A549 (cell line): ENCODE measurements at regions not wholly inside any gene's neighbourhood (a gene's known extent, or its start where the extent isn't known, plus 50 kb on each side); places are given as distances from the start of the nearest gene placed in this dataset.

Experiments used
- ATAC-seq, 2 experiments: fragments of 200-7000 bp in 1 of 2; fragments of >200 bp in 1 of 2; cut with Nextera tagmentation in 1 of 2; cut with Tn5 transposase in 1 of 2; 3 replicates each; pipeline versions ENCODE4 v1.8.0 to v1.9.1; 2018 to 2020; ENCODE audit warnings: mild to moderate bottlenecking in 1 of 2, moderate library complexity in 1 of 2
- CTCF ChIA-PET: fragments of 300-600 bp; sonication (Branson Sonifier 250); formaldehyde crosslinking; extraction: SDS; loops from one replicate; lab custom pipeline; 2021; ENCODE audit warnings: antibody characterized with exemption, inconsistent platforms; lab: Yijun Ruan, JAX
- POLR2A ChIA-PET: fragments of 350-600 bp; formaldehyde crosslinking; extraction: SDS; loops from one replicate; lab custom pipeline; 2021; ENCODE audit warnings: antibody characterized with exemption, inconsistent platforms; lab: Yijun Ruan, JAX
- DNase-seq, 2 experiments: peaks; one replicate each; pipeline versions ENCODE4 v3.0.0 to v3.0.0-alpha.2; 2011 to 2016; ENCODE audit warnings: low read depth in 1 of 2, low spot score in 1 of 2
- FAIRE-seq: peaks from 2 replicates; lab custom pipeline; 2011; peaks lifted over from hg19 to GRCh38; lab: Jason Lieb, UNC
- H3K27ac ChIP-seq, 2 experiments: fragments of >200 bp; sonication (Bioruptor Twin); formaldehyde crosslinking; 3 replicates each; pipeline ENCODE4 v1.5.1; 2016 to 2017
- H3K4me1 ChIP-seq: fragments of >200 bp; sonication (Bioruptor Twin); formaldehyde crosslinking; 3 replicates; pipeline ENCODE4 v1.6.1; 2016
- H3K4me2 ChIP-seq: fragments of >200 bp; sonication (Bioruptor Twin); formaldehyde crosslinking; 3 replicates; pipeline ENCODE4 v1.6.1; 2016
- H3K4me3 ChIP-seq: fragments of >200 bp; sonication (Bioruptor Twin); formaldehyde crosslinking; 3 replicates; pipeline ENCODE4 v1.5.1; 2016
- H3K9me3 ChIP-seq: fragments of >200 bp; sonication (Bioruptor Twin); formaldehyde crosslinking; 3 replicates; pipeline ENCODE4 v1.6.1; 2016
- BCL3 ChIP-seq: fragments of >200 bp; sonication (Bioruptor Twin); formaldehyde crosslinking; IDR thresholded peaks from 3 replicates; pipeline ENCODE4 v1.6.1; 2016
- CBX2 ChIP-seq: fragments of 200-600 bp; sonication (generic); IDR thresholded peaks from 2 replicates; pipeline ENCODE4 v1.6.1; 2016; ENCODE audit warnings: low read depth, mild to moderate bottlenecking, borderline replicate concordance
- CBX8 ChIP-seq: fragments of 200-600 bp; sonication (generic); IDR thresholded peaks from 2 replicates; pipeline ENCODE4 v1.6.1; 2016
- CEBPB ChIP-seq, 2 experiments: fragments of >200 bp in 1 of 2; sonication (Bioruptor Twin) in 1 of 2; formaldehyde crosslinking in 1 of 2; IDR thresholded peaks; 2 replicates each; pipeline ENCODE4 v1.6.1; 2012 to 2016
- CHD2 ChIP-seq: fragments of 150-350 bp; IDR thresholded peaks from 2 replicates; pipeline ENCODE4 v1.6.1; 2014; ENCODE audit warnings: low read length; ENCODE audit not compliant: partially characterized antibody
- CHD4 ChIP-seq: fragments of 200-600 bp; sonication (generic); IDR thresholded peaks from 2 replicates; pipeline ENCODE4 v1.6.1; 2016; ENCODE audit warnings: antibody characterized with exemption, mild to moderate bottlenecking, borderline replicate concordance
- EHMT2 ChIP-seq: fragments of 200-600 bp; sonication (generic); IDR thresholded peaks from 2 replicates; pipeline ENCODE4 v1.6.1; 2016; ENCODE audit warnings: antibody characterized with exemption, low read depth, mild to moderate bottlenecking, moderate library complexity
- ESRRA ChIP-seq: fragments of 150-350 bp; IDR thresholded peaks from 2 replicates; pipeline ENCODE4 v1.6.1; 2014; ENCODE audit warnings: mild to moderate bottlenecking, low read length, borderline replicate concordance
- FOXS1 ChIP-seq: fragments of 250-450 bp; sonication (Bioruptor Pico); IDR thresholded peaks from 2 replicates; pipeline ENCODE4 v1.5.0; 2020; ENCODE audit warnings: mild to moderate bottlenecking, moderate library complexity
- HES2 ChIP-seq: fragments of >200 bp; sonication (Bioruptor Twin); formaldehyde crosslinking; IDR thresholded peaks from 2 replicates; pipeline ENCODE4 v1.6.1; 2016
- HOXB13 ChIP-seq: fragments of 250-450 bp; sonication (Bioruptor Pico); IDR thresholded peaks from 2 replicates; pipeline ENCODE4 v1.5.0; 2020; ENCODE audit warnings: low read depth, mild to moderate bottlenecking, moderate library complexity
- JUN ChIP-seq, 2 experiments: fragments of >200 bp; sonication (Bioruptor Twin); formaldehyde crosslinking; IDR thresholded peaks; 2 replicates in 1 of 2; 3 replicates in 1 of 2; pipeline ENCODE4 v1.6.1; 2016 to 2017
- JUNB ChIP-seq: fragments of >200 bp; sonication (Bioruptor Twin); formaldehyde crosslinking; IDR thresholded peaks from 2 replicates; pipeline ENCODE4 v1.6.1; 2016
- MAX ChIP-seq: IDR thresholded peaks from 2 replicates; pipeline ENCODE4 v1.6.1; 2012
- NFE2L2 ChIP-seq: fragments of 150-350 bp; conservative IDR thresholded peaks from 2 replicates; pipeline ENCODE4 v1.6.1; 2014; ENCODE audit warnings: low read length
- NPAS2 ChIP-seq: fragments of 250-450 bp; sonication (Bioruptor Pico); IDR thresholded peaks from 2 replicates; pipeline ENCODE4 v1.8.0; 2022; ENCODE audit warnings: mild to moderate bottlenecking, moderate library complexity, borderline replicate concordance
- NR3C1 ChIP-seq: fragments of >200 bp; sonication (Bioruptor Twin); formaldehyde crosslinking; IDR thresholded peaks from 3 replicates; pipeline ENCODE4 v1.6.1; 2017
- PHF8 ChIP-seq: fragments of 200-600 bp; sonication (generic); IDR thresholded peaks from 2 replicates; pipeline ENCODE4 v1.6.1; 2016; ENCODE audit warnings: low read depth, mild to moderate bottlenecking, antibody characterized with exemption, moderate library complexity, borderline replicate concordance
- POLR2A ChIP-seq: IDR thresholded peaks from 2 replicates; pipeline ENCODE4 v1.6.1; 2012; ENCODE audit warnings: mild to moderate bottlenecking, low read length
- RARB ChIP-seq: fragments of 250-450 bp; sonication (Bioruptor Pico); IDR thresholded peaks from 2 replicates; pipeline ENCODE4 v1.8.0; 2021; ENCODE audit warnings: mild to moderate bottlenecking, moderate library complexity
- RCOR1 ChIP-seq: fragments of 150-350 bp; IDR thresholded peaks from 2 replicates; pipeline ENCODE4 v1.6.1; 2014; ENCODE audit warnings: antibody characterized with exemption, low read length, low read depth
- RNF2 ChIP-seq: fragments of 200-600 bp; sonication (generic); IDR thresholded peaks from 2 replicates; pipeline ENCODE4 v1.6.1; 2016; ENCODE audit warnings: low read depth, mild to moderate bottlenecking, antibody characterized with exemption, moderate library complexity, borderline replicate concordance
- SREBF2 ChIP-seq: fragments of 450-650 bp; IDR thresholded peaks from 2 replicates; pipeline ENCODE4 v1.6.1; 2014; ENCODE audit warnings: mild to moderate bottlenecking, moderate library complexity
- TP53 ChIP-seq: fragments of 250-450 bp; sonication (Bioruptor Pico); IDR thresholded peaks from 2 replicates; pipeline ENCODE4 v1.5.0; 2021; ENCODE audit warnings: mild to moderate bottlenecking, moderate library complexity
- ZC3H11A ChIP-seq: fragments of 450-650 bp; IDR thresholded peaks from 2 replicates; pipeline ENCODE4 v1.6.1; 2014; ENCODE audit warnings: antibody characterized with exemption, mild to moderate bottlenecking
- ZSCAN20 ChIP-seq: fragments of 250-450 bp; sonication (Bioruptor Pico); IDR thresholded peaks from 2 replicates; pipeline ENCODE4 v1.8.0; 2022; ENCODE audit warnings: mild to moderate bottlenecking, moderate library complexity
- WGBS: methylation state at CpG from one replicate; pipeline ENCODE4 v1.1.6; 2017; ENCODE audit errors: missing lambda C conversion rate; 5-methylcytosine and 5-hydroxymethylcytosine counted together

GRCh38 chr5:166436872-166437271, 1854.6 kb upstream of the WWC1 start (continued):
- TF ChIP-seq HES2 (no peak), JUNB (no peak), RCOR1 (no peak), BCL3 (no peak)

GRCh38 chr5:166486348-166486747, 1805.1 kb upstream of the WWC1 start:
- no peaks in the 10 kb centered on the region for H3K9me3 ChIP-seq
- POLR2A ChIA-PET = no interaction called here
- H3K4me2 ChIP-seq = no peak overlapping the region
- no peaks in the 10 kb centered on the region for H3K4me1 ChIP-seq
- CTCF ChIA-PET = no interaction called here
- TF ChIP-seq CHD4 = no peak
- TF ChIP-seq ZC3H11A = peak; percentile 76
- TF ChIP-seq CBX2 = no peak
- no peak for TF ChIP-seq CBX8
- TF ChIP-seq TP53 (CRISPR knock-in tag) = no peak
- no peak for TF ChIP-seq CEBPB (IDR thresholded peaks at IDR 0.05)
- no peak overlapping the region for H3K4me3 ChIP-seq
- whole genome bisulfite sequencing = 24% methylated on average over 3 of the region's 3 CpGs
- DNase-seq (no peak), ATAC-seq (no peak), FAIRE-seq (no peak)
- no peak overlapping the region for H3K27ac ChIP-seq

- Histone ChIP-seq H3K27ac (no peak overlapping the region), H3K4me1 (no peaks in the 10 kb centered on the region), H3K9me3 (no peaks in the 10 kb centered on the region), H3K4me3 (no peak overlapping the region), H3K4me2 (no peak overlapping the region)
- POLR2A ChIA-PET = no interaction called here
- ATAC-seq = no peak
- WGBS = 29% methylated on average over 3 of the region's 3 CpGs
- FAIRE-seq = no peak
- no peak for TF ChIP-seq RARB (CRISPR knock-in tag)
- no peak for TF ChIP-seq JUNB
- TF ChIP-seq CHD4 = no peak
- no peak for TF ChIP-seq PHF8
- no peak for TF ChIP-seq ESRRA
- TF ChIP-seq NFE2L2 = no peak
- no peak for TF ChIP-seq SREBF2
- no peak for TF ChIP-seq TP53 (CRISPR knock-in tag)
- no peak for TF ChIP-seq NR3C1
- DNase-seq = no peak
- CTCF ChIA-PET = no interaction called here
These were observed 1802.9 kb upstream of the WWC1 start for GRCh38 chr5:166488560-166488959.

- CTCF ChIA-PET = no interaction called here
These were observed 1798.4 kb upstream of the WWC1 start for GRCh38 chr5:166493040-166493439.

More at GRCh38 chr5:166493040-166493439, 1798.4 kb upstream of the WWC1 start:
- POLR2A ChIA-PET = no interaction called here
- Histone ChIP-seq H3K9me3 (no peaks in the 10 kb centered on the region), H3K4me3 (no peak overlapping the region), H3K27ac (no peak overlapping the region), H3K4me1 (no peaks in the 10 kb centered on the region), H3K4me2 (no peak overlapping the region)
- no peak for FAIRE-seq
- 4% methylated on average over 2 of the region's 2 CpGs for WGBS
- DNase-seq = no peak
- TF ChIP-seq HOXB13 (CRISPR knock-in tag) (no peak), NPAS2 (CRISPR knock-in tag) (no peak), FOXS1 (no peak), RCOR1 (no peak), RNF2 (no peak), ZSCAN20 (no peak), CBX8 (no peak), MAX (no peak), POLR2A (no peak), JUN (IDR thresholded peaks at IDR 0.05) (no peak), JUNB (no peak), EHMT2 (no peak), CHD2 (no peak)
- no peak for ATAC-seq
